HG02623 (cell line): ENCODE measurements at regions not wholly inside any gene's neighbourhood (a gene's known extent, or its start where the extent isn't known, plus 50 kb on each side); places are given as distances from the start of the nearest gene placed in this dataset.

Source experiments
- ATAC-seq: cut with Tn5 transposase; IDR thresholded peaks from one replicate; pipeline ENCODE4 v1.9.1; 2021; ENCODE audit warnings: moderate library complexity; ENCODE audit not compliant: unreplicated experiment

- no peak for ATAC-seq
These were observed 763.1 kb upstream of the COBL start for GRCh38 chr7:52079726-52080125.

- ATAC-seq: no peak
These were observed 761.0 kb upstream of the COBL start for GRCh38 chr7:52077571-52077970.

- no peak for ATAC-seq
These were observed 758.3 kb upstream of the COBL start for GRCh38 chr7:52074912-52075311.

- no peak for ATAC-seq
These were observed 757.5 kb upstream of the COBL start for GRCh38 chr7:52074071-52074470.

DNA sequence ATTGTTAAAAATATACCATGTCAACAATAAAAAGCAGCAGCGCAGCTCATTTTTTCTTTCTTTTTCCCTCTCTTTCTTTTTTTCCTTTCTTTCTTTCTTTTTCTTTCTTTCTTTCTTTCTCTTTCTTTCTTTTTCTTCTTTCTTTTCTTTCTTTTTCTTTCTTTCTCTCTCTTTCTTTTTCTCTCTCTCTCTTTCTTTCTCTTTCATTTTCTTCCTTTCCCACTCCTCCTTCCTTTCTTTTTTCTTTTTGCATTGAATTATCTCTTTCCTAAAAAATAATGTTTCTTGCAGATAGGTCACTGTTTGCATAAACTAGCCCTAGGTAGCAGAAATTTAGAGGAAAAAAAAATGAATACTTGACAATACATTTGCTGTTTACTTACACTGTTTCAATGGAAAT lies 755.1 kb upstream of the COBL start:
- no peak for ATAC-seq

DNA sequence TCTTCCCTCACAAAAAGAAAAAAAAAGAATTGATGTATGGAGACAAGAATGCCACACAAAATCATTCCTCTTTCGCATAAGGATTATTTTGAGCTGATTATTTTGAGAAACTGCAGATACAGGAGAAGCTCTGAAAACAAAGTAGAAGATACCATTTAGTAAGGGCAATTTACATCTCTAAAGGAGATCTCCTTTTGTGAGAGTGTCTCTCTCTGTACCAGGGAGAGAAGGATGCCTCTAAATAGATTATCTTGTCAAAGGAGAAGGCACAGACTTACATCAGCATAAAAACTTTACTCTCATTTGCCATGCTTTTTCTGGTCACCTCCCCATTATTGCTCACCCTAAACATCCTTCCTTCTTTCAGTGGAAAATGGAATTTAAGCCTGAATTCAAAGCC lies 747.9 kb upstream of the COBL start:
- ATAC-seq: no peak

GRCh38 chr7:52061666-52062065 lies 745.1 kb upstream of the COBL start:
- ATAC-seq: no peak

- ATAC-seq: no peak
These were observed 736.9 kb upstream of the COBL start for GRCh38 chr7:52053525-52053924.

GRCh38 chr7:52030722-52031121 lies 714.1 kb upstream of the COBL start:
- no peak for ATAC-seq

- no peak for ATAC-seq
These were observed 709.5 kb upstream of the COBL start for GRCh38 chr7:52026140-52026539.

DNA sequence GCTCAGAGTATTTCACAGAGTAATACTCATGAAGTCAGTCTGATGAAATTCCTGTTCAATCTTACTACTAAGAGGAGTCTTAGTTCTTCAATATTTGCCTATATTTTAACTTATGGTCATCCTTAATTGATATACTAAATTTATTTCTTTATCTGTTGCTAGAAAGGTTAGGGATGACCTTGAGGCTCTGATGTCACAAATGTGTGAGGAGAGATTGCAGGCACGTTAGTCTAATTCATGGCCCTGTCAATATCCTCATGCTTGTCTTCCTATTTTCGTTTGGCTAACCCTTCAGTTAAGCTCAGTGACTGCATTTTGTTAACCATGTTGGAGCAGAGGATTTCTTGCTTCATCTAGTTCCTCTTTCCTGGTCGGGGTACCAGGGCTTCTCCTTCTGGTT lies 704.7 kb upstream of the COBL start:
- no peak for ATAC-seq

DNA sequence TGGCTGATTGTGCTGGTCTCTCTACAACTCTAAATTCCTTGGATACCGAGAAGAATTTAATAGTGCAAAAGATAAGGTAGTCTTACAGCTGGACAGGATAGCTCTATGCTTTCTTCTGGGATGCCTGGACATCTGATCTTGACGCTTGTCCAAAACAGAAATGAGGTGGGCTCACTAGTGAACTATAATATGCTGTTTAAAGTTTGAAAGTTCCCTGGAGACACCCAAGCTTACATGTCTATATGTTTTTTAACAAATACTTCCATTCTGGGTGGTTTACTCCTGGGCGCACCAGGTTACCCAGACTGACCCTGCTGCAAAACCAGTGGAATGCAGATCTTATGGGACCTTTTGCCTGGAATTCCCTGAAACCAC lies 702.1 kb upstream of the COBL start:
- ATAC-seq: no peak

DNA sequence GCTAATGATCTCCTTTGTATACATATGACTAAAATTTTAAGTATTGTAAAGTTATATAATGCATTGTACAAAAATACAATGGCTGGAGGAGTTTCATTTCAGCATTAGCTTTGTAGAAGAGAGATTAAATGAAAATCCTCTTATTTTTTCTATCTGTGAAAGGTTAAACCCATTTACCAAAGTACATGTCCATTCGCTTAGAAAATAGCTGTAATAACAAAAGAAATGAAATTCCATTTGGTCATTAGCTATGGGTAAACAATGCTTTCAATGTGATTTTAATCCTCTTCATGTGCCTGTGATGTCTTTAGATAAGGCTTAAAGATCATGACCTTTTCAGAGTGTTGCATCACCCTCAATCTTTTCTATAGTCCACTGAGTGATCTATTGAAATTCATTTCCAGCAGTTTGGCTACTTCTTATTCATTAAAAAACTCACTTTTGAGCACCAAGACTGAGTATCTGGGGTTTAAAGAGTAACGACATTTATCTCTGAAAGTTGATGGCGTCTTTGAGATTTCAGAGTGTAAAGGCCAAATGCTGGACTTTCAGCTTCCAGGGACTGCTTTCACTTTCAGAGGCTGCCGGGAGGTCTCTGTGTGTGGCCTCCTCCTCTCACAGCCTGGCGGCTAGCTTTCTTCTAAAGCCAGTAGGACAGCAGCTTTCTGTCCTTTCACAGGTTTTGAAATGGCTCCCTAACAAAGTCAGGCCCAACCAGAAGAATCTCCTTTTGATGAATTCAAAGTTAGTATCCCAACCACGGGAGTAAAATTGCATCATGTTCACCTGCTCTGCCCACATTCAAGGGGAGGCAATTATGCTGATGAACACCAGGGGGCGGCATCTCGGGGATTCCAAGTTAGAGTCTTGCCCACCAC lies 701.4 kb upstream of the COBL start:
- ATAC-seq: no peak

DNA sequence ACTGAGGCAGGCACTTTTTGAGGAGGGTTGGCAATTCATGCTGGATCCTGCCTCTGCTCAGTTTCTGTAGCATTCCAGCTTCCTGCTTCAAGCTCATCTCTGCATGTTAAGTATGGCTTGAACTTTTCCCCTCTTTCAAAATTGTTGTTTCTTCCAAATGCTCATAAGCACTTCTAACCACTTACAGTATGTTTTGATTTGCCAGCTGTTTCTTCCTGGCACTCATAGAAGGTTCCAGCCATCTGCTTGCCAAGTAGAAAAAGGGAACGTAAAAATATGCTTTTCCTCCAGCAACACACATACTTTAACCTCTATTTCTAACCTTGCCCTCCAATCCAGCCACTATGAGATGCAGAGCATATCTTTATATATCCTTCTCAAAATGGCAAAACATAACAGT lies 692.6 kb upstream of the COBL start:
- no peak for ATAC-seq

- ATAC-seq: no peak
These were observed 690.1 kb upstream of the COBL start for GRCh38 chr7:52006674-52007073.

DNA sequence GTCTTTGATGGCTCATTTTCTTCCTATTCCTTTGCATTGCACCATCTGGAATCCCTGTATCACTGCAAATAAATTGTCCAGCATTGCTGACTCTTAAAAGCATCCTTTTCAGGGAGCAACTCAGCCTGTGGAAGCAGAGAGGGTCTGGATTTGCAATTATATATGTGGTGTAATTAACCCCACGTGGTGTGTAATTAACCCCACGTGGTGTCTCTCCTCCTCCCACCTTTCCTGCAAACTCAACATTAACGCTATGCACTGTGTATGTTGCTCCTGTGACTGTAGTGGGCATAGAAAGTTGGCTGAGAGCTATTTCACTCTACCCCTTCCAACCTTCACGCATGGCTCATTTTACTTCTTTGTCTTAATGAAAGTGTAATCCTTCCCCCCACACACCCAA lies 689.0 kb upstream of the COBL start:
- ATAC-seq: no peak

GRCh38 chr7:51995596-51996179 lies 679.1 kb upstream of the COBL start:
- no peak for ATAC-seq

DNA sequence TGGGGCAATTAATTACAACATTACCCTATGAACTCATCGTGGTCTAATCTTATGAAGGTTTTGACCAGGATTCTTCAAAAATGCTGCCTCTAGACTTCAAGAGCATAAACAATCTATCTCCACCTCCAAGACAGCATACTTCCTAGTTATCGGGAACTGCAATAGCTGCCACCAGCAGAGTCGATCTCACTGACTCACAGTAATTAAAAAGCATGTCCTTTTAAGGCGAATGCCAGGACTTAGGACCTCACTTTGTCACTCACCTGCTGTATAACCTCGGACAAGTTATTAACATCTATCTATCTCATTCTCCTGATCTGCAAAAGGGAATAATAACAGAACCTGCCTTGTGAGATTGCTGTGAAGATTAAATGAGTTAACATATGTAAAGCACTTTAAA lies 666.0 kb upstream of the COBL start:
- ATAC-seq: no peak

DNA sequence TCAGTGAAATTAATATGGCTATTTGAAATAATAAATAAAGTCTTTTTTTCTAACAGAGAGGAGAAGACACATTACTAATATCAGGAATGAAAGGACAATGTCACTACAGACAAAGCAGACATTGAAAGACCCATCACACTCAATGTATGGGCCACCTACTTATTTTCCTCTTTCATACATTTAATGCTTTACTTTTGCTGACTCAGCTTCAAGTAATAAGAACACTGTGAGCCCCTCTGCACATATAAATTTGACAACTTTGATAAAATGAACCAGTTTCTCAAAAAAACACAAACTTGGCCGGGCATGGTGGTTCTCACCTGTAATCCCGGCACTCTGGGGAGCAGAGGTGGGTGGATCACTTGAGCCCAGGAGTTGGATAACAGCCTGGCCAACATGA lies 664.2 kb upstream of the COBL start:
- ATAC-seq: no peak

GRCh38 chr7:51980313-51980712 lies 663.7 kb upstream of the COBL start:
- no peak for ATAC-seq

GRCh38 chr7:51977913-51978312 lies 661.3 kb upstream of the COBL start:
- ATAC-seq: no peak

DNA sequence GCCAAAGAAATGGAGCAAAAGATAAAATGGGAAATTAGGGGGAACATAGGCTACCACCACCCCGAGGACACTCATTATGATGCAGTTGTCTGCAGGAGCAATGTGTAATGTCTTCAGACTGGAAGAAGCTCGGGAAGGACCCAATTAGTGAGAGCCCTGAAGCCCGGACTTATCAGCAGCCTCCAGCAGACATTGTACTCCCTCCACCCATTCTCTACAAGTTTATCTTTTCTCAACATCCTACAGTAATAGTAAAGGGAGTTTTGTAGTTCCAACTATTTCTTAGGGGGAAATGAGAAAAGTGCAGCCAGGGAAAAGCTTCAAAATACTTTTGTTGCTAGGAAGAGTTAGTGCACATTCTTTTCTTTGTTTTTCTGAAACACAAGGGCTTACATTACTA lies 657.3 kb upstream of the COBL start:
- ATAC-seq: no peak

- ATAC-seq: no peak
These were observed 656.5 kb upstream of the COBL start for GRCh38 chr7:51973071-51973470.
